ENCODE measurements at regions not wholly inside any gene's neighbourhood (a gene's known extent, or its start where the extent isn't known, plus 50 kb on each side); places are given as distances from the start of the nearest gene placed in this dataset.

DNA sequence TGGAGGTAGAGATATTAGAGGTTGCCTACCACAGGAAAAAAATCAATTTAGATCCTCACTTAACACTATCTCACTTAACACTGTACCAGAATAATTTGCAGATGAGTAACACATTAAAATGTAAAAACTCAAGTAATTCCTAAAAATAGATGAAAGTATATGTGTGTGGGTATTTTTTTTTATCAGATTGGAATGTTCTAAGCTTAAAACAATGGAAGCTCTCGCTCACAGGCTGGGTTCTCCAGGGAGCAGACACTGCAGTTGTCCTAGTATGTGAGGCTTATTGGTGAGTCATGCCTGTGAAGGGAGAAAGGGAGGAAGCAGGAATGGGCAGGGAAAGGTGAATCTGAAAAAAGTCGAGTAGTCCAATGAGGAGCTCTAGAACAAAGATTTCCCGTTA, 181.3 kb upstream of the ZNF608 start:
- TF ChIP-seq EP300 (IDR thresholded peaks at IDR 0.05; ENCODE audit: low read depth): no peak
- TF ChIP-seq, protein P1, sequence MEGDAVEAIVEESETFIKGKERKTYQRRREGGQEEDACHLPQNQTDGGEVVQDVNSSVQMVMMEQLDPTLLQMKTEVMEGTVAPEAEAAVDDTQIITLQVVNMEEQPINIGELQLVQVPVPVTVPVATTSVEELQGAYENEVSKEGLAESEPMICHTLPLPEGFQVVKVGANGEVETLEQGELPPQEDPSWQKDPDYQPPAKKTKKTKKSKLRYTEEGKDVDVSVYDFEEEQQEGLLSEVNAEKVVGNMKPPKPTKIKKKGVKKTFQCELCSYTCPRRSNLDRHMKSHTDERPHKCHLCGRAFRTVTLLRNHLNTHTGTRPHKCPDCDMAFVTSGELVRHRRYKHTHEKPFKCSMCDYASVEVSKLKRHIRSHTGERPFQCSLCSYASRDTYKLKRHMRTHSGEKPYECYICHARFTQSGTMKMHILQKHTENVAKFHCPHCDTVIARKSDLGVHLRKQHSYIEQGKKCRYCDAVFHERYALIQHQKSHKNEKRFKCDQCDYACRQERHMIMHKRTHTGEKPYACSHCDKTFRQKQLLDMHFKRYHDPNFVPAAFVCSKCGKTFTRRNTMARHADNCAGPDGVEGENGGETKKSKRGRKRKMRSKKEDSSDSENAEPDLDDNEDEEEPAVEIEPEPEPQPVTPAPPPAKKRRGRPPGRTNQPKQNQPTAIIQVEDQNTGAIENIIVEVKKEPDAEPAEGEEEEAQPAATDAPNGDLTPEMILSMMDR (IDR thresholded peaks at IDR 0.05): no peak
- no peak for TF ChIP-seq POLR2AphosphoS5 (IDR thresholded peaks at IDR 0.05)
- TF ChIP-seq POLR2A (IDR thresholded peaks at IDR 0.05): no peak
